ENCODE measurements at regions not wholly inside any gene's neighbourhood (a gene's known extent, or its start where the extent isn't known, plus 50 kb on each side); places are given as distances from the start of the nearest gene placed in this dataset.

DNA sequence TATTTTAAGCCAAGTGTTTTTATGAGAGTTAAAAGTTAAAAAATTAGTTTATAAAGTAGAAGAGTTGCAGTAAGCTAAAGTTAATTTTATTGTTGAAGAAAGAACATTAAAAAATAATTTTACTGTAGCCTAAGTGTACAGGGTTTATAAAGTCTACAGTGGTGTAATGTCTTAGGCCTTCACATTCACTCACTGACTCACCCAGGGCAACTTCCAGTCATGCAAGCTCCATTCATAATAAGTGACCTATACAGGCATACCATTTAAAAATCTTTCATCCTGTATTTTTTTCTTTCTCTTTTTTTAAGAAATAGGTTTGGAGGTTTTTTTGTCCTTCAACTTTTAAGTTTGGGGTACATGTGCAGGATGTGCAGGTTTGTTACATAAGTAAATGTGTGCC lies 87.9 kb upstream of the NR3C2 start:
- no peaks in the 10 kb centered on the region for H3K4me1 Mint-ChIP-seq (ENCODE audit: low read depth)
- H3K27me3 Mint-ChIP-seq (ENCODE audit: low read depth), result no peaks in the 10 kb centered on the region
- H3K27ac Mint-ChIP-seq, result no peak overlapping the region
- CTCF ChIA-PET, result no interaction called here
- peaks cover 9% of the 10 kb centered on the region for H3K36me3 Mint-ChIP-seq (ENCODE audit: low read depth)
- DNase-seq, result no peak
- peaks cover 31% of the 10 kb centered on the region for H3K9me3 Mint-ChIP-seq
- intact Hi-C loops (cut with micrococcal nuclease), result no loop called here
- no peak overlapping the region for H3K4me3 Mint-ChIP-seq

DNA sequence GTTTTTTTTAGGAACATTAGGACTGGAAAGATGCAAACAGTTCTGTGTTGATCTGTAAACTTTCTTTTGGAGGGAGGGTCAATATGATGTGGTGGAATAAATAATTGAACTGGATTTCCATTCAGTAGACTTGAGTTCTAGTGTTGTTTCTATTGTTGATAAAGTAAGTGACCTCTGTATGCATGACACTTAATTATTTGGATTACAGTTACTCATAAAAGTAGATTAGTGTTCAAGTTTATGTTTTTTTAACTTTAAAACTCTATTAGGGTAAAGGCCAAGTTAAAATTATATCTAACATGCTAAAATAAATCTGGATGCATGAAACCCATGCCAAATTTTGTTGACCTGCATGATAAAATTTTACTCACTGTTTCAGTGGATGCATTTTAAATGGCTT lies 85.4 kb upstream of the NR3C2 start:
- Mint-ChIP-seq H3K4me3 (no peak overlapping the region), H3K27ac (no peak overlapping the region), H3K4me1 (ENCODE audit: low read depth) (no peaks in the 10 kb centered on the region), H3K27me3 (ENCODE audit: low read depth) (no peaks in the 10 kb centered on the region), H3K9me3 (peaks cover 10% of the 10 kb centered on the region), H3K36me3 (ENCODE audit: low read depth) (peaks cover 1% of the 10 kb centered on the region)
- DNase-seq, result no peak
- intact Hi-C loops (cut with micrococcal nuclease), result no loop called here
- CTCF ChIA-PET, result no interaction called here

DNA sequence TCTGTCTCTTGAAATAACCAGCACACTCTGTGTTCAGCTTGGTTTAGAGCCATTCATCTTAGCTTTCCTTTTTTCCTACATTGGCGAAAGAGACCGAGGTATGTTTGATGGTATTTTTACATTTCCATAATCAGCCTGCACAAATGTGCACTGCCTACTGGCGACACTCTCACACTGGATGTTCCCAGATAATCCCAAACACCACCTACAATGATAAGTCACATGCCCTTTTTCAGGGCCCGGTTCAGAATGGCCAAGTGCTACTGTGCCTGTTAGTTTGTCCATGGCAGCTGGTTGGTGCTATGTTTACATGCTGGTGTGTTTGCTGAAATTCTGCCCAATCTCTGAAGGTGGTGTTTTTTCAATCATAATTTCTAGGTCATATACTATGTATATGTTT lies 80.8 kb upstream of the NR3C2 start:
- Mint-ChIP-seq H3K27ac (no peak overlapping the region), H3K9me3 (peaks cover 13% of the 10 kb centered on the region), H3K4me3 (no peak overlapping the region), H3K36me3 (ENCODE audit: low read depth) (peaks cover 4% of the 10 kb centered on the region), H3K27me3 (ENCODE audit: low read depth) (no peaks in the 10 kb centered on the region), H3K4me1 (ENCODE audit: low read depth) (no peaks in the 10 kb centered on the region)
- intact Hi-C loops (cut with micrococcal nuclease), result no loop called here
- CTCF ChIA-PET, result interaction anchor here (0.9 kb wide), 1 partner anchor 20 kb away, joined by 3 read pairs; no protein-coding TSS in a partner anchor
- DNase-seq, result no peak

DNA sequence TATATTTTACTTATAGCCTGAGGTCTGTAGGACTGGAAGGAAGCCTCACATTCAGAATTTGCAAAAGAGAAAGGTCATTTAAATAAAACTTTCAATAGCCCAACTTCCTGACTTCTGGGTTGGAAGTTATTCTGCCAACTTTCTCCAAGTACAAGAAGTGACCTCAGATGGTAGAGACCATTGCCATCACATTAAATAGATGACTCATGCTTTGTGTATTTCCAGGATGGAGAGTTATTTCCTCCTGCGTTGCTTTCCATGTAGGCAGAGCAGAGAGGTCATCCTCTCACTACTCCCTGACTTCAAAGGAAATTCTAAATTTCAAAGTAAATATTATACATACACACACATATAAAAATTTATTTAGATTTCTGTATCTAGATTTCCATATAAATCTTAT lies 73.0 kb upstream of the NR3C2 start:
- Mint-ChIP-seq H3K27ac (no peak overlapping the region), H3K4me1 (ENCODE audit: low read depth) (peaks cover 6% of the 10 kb centered on the region), H3K9me3 (peaks cover 14% of the 10 kb centered on the region), H3K4me3 (no peak overlapping the region), H3K27me3 (ENCODE audit: low read depth) (no peaks in the 10 kb centered on the region), H3K36me3 (ENCODE audit: low read depth) (peaks cover 4% of the 10 kb centered on the region)
- CTCF ChIA-PET, result no interaction called here
- DNase-seq, result no peak
- intact Hi-C loops (cut with micrococcal nuclease), result no loop called here

DNA sequence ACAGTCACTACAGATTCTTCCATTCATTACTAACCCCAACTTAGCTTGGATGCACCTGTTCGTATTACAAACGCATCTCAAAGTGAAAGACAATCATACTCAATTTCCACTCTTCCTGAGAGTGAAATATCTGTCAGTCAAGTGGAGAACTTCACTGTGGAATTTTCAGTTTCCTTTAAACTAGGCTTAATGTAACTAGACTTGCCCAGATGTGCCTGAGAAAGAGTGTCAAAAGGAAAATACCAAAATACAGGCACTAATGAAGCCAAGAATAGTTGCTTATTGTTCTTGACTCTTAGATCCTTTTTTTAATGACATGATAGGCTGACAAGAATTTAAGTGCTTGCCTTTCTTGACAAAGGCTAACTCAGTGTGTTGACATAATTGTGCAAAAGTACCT lies 72.4 kb upstream of the NR3C2 start:
- no peaks in the 10 kb centered on the region for H3K27me3 Mint-ChIP-seq (ENCODE audit: low read depth)
- no peak overlapping the region for H3K4me3 Mint-ChIP-seq
- no peak overlapping the region for H3K27ac Mint-ChIP-seq
- peaks cover 6% of the 10 kb centered on the region for H3K4me1 Mint-ChIP-seq (ENCODE audit: low read depth)
- peaks cover 3% of the 10 kb centered on the region for H3K36me3 Mint-ChIP-seq (ENCODE audit: low read depth)
- CTCF ChIA-PET, result no interaction called here
- H3K9me3 Mint-ChIP-seq, result peaks cover 14% of the 10 kb centered on the region
- intact Hi-C loops (cut with micrococcal nuclease), result no loop called here
- DNase-seq, result no peak

DNA sequence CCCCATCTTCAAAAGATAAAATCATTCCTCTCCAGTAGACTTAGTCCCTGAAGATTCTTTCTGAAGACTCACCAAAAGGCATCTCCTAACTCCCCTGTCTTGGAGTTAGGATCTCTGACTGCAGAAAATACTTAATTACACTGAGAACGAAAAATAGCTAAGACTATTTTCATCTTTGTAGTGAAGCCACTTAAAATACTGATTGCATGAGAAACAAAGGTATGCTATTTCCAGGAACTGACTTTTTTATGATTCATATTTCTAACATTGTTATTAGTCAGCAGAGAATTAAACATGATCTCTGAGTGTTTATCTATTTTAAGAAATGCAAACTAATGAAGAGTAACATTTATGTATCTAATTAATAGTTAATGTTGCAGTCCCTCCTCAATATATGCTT lies 71.8 kb upstream of the NR3C2 start:
- no peaks in the 10 kb centered on the region for H3K27me3 Mint-ChIP-seq (ENCODE audit: low read depth)
- H3K9me3 Mint-ChIP-seq, result peaks cover 11% of the 10 kb centered on the region
- DNase-seq, result no peak
- H3K36me3 Mint-ChIP-seq (ENCODE audit: low read depth), result peaks cover 2% of the 10 kb centered on the region
- CTCF ChIA-PET, result no interaction called here
- H3K4me1 Mint-ChIP-seq (ENCODE audit: low read depth), result peaks cover 6% of the 10 kb centered on the region
- no peak overlapping the region for H3K4me3 Mint-ChIP-seq
- intact Hi-C loops (cut with micrococcal nuclease), result no loop called here
- no peak overlapping the region for H3K27ac Mint-ChIP-seq

DNA sequence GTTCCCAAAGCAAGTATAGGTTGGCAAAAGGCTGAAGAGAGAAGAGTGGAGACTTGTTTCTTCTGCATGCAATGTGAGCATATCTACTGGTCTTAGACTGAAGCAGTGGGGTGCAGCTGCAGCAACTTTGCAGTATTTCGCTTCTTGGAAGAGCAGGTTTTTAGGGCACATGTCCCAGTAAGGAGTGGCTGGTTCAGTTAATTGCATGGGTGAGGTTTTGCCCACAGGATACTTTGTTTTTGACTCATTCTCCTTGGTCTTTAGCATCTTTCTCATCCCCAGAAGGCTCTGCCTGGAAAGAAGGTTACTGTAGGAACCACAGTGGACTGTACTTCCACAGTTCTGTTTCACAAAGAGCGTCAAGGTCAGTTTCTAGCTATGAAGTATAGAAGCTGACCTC lies 68.0 kb upstream of the NR3C2 start:
- peaks cover 6% of the 10 kb centered on the region for H3K4me1 Mint-ChIP-seq (ENCODE audit: low read depth)
- no peaks in the 10 kb centered on the region for H3K9me3 Mint-ChIP-seq
- no peak overlapping the region for H3K4me3 Mint-ChIP-seq
- no peaks in the 10 kb centered on the region for H3K27me3 Mint-ChIP-seq (ENCODE audit: low read depth)
- intact Hi-C loops (cut with micrococcal nuclease), result no loop called here
- H3K27ac Mint-ChIP-seq, result no peak overlapping the region
- no peaks in the 10 kb centered on the region for H3K36me3 Mint-ChIP-seq (ENCODE audit: low read depth)
- DNase-seq, result no peak
- CTCF ChIA-PET, result no interaction called here

DNA sequence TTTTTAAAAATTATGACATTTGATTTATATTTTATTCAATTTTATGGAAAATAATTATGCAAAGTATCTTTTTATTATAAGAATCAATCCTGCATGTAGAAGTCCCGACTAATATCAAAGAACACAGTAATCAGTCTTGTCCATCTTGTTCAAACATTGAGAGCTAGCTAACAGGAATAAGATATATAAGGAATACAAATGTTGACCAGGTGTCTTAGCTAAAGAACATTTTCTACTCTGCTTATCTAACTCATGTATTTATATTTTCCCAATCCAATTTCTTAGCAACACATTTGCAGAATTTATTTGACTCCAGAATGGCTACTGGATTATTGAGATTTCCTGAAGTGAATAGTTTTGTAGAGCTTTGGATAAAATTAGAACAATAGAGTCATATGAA lies 61.5 kb upstream of the NR3C2 start:
- intact Hi-C loops (cut with micrococcal nuclease), result no loop called here
- no peak overlapping the region for H3K27ac Mint-ChIP-seq
- CTCF ChIA-PET, result no interaction called here
- no peak overlapping the region for H3K4me3 Mint-ChIP-seq
- H3K36me3 Mint-ChIP-seq (ENCODE audit: low read depth), result no peaks in the 10 kb centered on the region
- peaks cover 1% of the 10 kb centered on the region for H3K9me3 Mint-ChIP-seq
- H3K27me3 Mint-ChIP-seq (ENCODE audit: low read depth), result no peaks in the 10 kb centered on the region
- H3K4me1 Mint-ChIP-seq (ENCODE audit: low read depth), result no peaks in the 10 kb centered on the region
- DNase-seq, result no peak

DNA sequence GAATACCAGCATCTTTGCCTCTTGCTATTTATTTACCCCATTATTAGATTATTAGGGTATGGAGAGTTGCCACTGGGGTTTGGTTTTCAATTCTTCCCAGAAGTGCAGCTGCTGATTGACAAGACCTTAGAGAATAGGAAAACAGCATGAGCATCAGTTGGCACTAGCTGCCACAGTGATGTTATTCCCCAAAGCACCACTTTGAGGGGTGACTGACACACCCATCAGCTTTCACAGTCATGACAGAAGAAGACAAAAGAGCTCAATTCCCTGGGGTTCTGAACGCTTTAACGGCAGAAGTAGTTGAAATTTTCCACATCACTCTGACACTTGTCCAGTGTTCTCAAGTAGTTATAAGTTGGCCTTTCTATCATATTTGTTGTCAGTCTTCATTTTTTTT lies 55.0 kb upstream of the NR3C2 start:
- peaks cover 1% of the 10 kb centered on the region for H3K9me3 Mint-ChIP-seq
- CTCF ChIA-PET, result interaction anchor here (0.6 kb wide), 1 partner anchor 514 kb away, joined by 4 read pairs; no protein-coding TSS in a partner anchor
- H3K4me1 Mint-ChIP-seq (ENCODE audit: low read depth), result no peaks in the 10 kb centered on the region
- H3K4me3 Mint-ChIP-seq, result no peak overlapping the region
- no peak for DNase-seq
- no peak overlapping the region for H3K27ac Mint-ChIP-seq
- intact Hi-C loops (cut with micrococcal nuclease), result no loop called here
- no peaks in the 10 kb centered on the region for H3K36me3 Mint-ChIP-seq (ENCODE audit: low read depth)
- H3K27me3 Mint-ChIP-seq (ENCODE audit: low read depth), result no peaks in the 10 kb centered on the region

DNA sequence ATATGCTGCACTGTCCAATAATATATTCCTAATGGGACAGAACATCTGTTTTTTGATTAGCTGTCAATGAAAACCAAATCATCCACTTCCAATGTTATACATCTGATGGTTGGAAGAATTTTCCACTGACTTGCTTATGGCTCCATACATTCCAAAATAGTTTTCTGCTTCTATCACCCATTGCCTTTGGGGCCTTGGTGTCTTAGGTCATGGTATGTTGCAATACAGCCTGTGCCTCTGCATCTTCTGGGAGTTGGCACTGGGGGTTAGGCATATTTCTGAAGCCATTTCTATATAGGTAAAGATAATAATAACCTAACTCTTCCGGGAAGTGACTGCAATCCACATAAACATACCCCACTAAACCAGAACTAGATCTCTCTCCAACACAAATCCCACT lies 53.2 kb upstream of the NR3C2 start:
- Mint-ChIP-seq H3K36me3 (ENCODE audit: low read depth) (no peaks in the 10 kb centered on the region), H3K9me3 (no peaks in the 10 kb centered on the region), H3K27ac (no peak overlapping the region), H3K27me3 (ENCODE audit: low read depth) (no peaks in the 10 kb centered on the region), H3K4me3 (no peak overlapping the region), H3K4me1 (ENCODE audit: low read depth) (no peaks in the 10 kb centered on the region)
- intact Hi-C loops (cut with micrococcal nuclease), result no loop called here
- DNase-seq, result no peak
- CTCF ChIA-PET, result no interaction called here
